Gastrocnemius medialis (tissue), 4 donors: ENCODE measurements at regions not wholly inside any gene's neighbourhood (a gene's known extent, or its start where the extent isn't known, plus 50 kb on each side); places are given as distances from the start of the nearest gene placed in this dataset.

Experiments
- POLR2A ChIP-seq, 2 donors: fragments of 450-650 bp; IDR thresholded peaks; one replicate each; pipeline ENCODE4 v1.6.1; 2017; ENCODE audit warnings: antibody characterized with exemption in 2 of 2, mild to moderate bottlenecking in 2 of 2, moderate library complexity in 2 of 2
- TF ChIP-seq, protein P1 (sequence below), 5 experiments: fragments of 450-650 bp in 3 of 5; fragments of 200-600 bp in 2 of 5; sonication (generic) in 2 of 5; IDR thresholded peaks in 4 of 5; conservative IDR thresholded peaks in 1 of 5; 1 replicate in 4 of 5; 2 replicates in 1 of 5; pipeline ENCODE4 v1.5.1; 2016 to 2019; ENCODE audit warnings: antibody characterized with exemption in 5 of 5, mild to moderate bottlenecking in 3 of 5, moderate library complexity in 3 of 5

DNA sequence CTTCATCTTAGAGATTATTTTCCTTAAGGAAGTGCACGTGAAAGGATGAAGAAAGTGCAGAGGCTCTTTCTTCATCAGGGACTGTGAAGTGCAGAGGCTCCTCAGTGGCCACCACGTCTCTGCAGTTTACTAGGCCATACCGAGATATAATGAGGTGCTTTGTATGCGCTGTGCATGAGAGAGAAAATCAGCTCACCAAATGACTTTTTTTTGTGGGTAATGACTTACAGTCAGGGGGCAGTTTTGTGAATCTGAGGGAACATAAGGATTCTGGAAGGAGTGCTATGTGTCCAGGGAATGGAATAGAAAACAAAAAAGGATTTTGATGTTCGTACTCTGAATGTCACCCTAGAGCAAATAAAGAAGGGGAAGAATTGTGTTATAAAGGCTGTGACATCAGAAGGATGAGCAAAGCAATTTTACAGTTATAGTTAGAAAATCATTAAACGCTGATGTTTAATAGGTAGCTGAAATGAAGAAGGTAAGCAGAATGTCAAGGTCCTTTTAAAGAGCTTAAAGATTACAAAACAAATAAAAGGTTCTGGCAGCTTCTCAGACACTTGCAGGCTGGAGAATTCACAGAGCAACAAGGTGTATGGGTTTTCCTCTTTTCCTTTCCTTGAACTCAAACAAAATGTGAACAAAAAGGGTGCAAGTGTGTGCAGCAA lies 247.5 kb upstream of the NOVA1 start:
- TF ChIP-seq, protein P1, sequence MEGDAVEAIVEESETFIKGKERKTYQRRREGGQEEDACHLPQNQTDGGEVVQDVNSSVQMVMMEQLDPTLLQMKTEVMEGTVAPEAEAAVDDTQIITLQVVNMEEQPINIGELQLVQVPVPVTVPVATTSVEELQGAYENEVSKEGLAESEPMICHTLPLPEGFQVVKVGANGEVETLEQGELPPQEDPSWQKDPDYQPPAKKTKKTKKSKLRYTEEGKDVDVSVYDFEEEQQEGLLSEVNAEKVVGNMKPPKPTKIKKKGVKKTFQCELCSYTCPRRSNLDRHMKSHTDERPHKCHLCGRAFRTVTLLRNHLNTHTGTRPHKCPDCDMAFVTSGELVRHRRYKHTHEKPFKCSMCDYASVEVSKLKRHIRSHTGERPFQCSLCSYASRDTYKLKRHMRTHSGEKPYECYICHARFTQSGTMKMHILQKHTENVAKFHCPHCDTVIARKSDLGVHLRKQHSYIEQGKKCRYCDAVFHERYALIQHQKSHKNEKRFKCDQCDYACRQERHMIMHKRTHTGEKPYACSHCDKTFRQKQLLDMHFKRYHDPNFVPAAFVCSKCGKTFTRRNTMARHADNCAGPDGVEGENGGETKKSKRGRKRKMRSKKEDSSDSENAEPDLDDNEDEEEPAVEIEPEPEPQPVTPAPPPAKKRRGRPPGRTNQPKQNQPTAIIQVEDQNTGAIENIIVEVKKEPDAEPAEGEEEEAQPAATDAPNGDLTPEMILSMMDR (IDR thresholded peaks at IDR 0.05 in 4 of 5, conservative IDR thresholded peaks at IDR 0.05 in 1 of 5) = no peak
- no peak for TF ChIP-seq POLR2A (IDR thresholded peaks at IDR 0.05)
